GM12878 (cell line): ENCODE measurements at regions not wholly inside any gene's neighbourhood (a gene's known extent, or its start where the extent isn't known, plus 50 kb on each side); places are given as distances from the start of the nearest gene placed in this dataset.

Experiments
- ATAC-seq: fragments of 200-7000 bp; cut with Tn5 transposase; 3 replicates; pipeline ENCODE4 v1.9.1; 2020; ENCODE audit warnings: mild to moderate bottlenecking, moderate library complexity
- BruUV-seq: library from RNA; stranded (reverse); fragments of 400-500 nt; replicated peaks from 2 replicates; lab custom pipeline; 2021; lab: Mats Ljungman, UMichigan
- CTCF ChIA-PET: fragments of 300-600 bp; sonication (Branson Sonifier 250); formaldehyde crosslinking; extraction: SDS; loops from one replicate; lab custom pipeline; 2021; ENCODE audit warnings: inconsistent platforms; lab: Yijun Ruan, JAX
- POLR2A ChIA-PET: fragments of 350-600 bp; formaldehyde crosslinking; extraction: SDS; loops from one replicate; lab custom pipeline; 2021; ENCODE audit warnings: inconsistent platforms; lab: Charles Lee
- RAD21 ChIA-PET: fragments of 300-600 bp; sonication (Branson Sonifier 250); formaldehyde crosslinking; loops from one replicate; lab custom pipeline; 2023; ENCODE audit warnings: antibody characterized with exemption; ENCODE audit not compliant: unreplicated experiment; lab: Charles Lee
- SMC1A ChIA-PET: fragments of 300-600 bp; sonication (Branson Sonifier 250); formaldehyde crosslinking; loops from one replicate; lab custom pipeline; 2023; ENCODE audit not compliant: unreplicated experiment, uncharacterized antibody; lab: Charles Lee
- DNase-seq: peaks from one replicate; pipeline ENCODE4 v3.0.0-alpha.2; 2011; ENCODE audit warnings: low read depth, low spot score
- FAIRE-seq: peaks from 3 replicates; lab custom pipeline; 2011; peaks lifted over from hg19 to GRCh38; lab: Jason Lieb, UNC
- H2AFZ ChIP-seq: 2 replicates; pipeline ENCODE4 v1.6.0; 2011; ENCODE audit warnings: low read depth, low read length, control low read depth; ENCODE audit not compliant: control insufficient read depth
- H3K27ac ChIP-seq: 2 replicates; pipeline ENCODE4 v1.5.1; 2011; ENCODE audit warnings: control low read depth; ENCODE audit not compliant: control insufficient read depth, insufficient read depth
- H3K27me3 ChIP-seq, 2 experiments: replicated peaks in 1 of 2; 2 replicates each; pipeline versions ENCODE4 v1.6.0 to v1.6.1; 2011; ENCODE audit warnings: low read length in 1 of 2; ENCODE audit not compliant: control insufficient read depth in 2 of 2, insufficient read depth in 2 of 2
- H3K36me3 ChIP-seq, 2 experiments: 2 replicates each; pipeline ENCODE4 v1.5.1; 2011; ENCODE audit warnings: low read length in 1 of 2; ENCODE audit not compliant: control insufficient read depth in 2 of 2, insufficient read depth in 2 of 2
- H3K4me1 ChIP-seq: 2 replicates; pipeline ENCODE4 v1.6.1; 2011; ENCODE audit warnings: mild to moderate bottlenecking, low read length, moderate library complexity, mixed read lengths; ENCODE audit not compliant: control insufficient read depth, insufficient read depth
- H3K4me2 ChIP-seq: 2 replicates; pipeline ENCODE4 v1.6.0; 2011; ENCODE audit warnings: control low read depth; ENCODE audit not compliant: control insufficient read depth, insufficient read depth
- H3K4me3 ChIP-seq: fragments of 200-600 bp; sonication (generic); 2 replicates; pipeline ENCODE4 v1.5.1; 2016
- H3K79me2 ChIP-seq: 2 replicates; pipeline ENCODE4 v1.6.0; 2011; ENCODE audit warnings: low read length; ENCODE audit not compliant: control insufficient read depth, insufficient read depth
- H3K9ac ChIP-seq: 2 replicates; pipeline ENCODE4 v1.8.0; 2011; ENCODE audit warnings: low read length, control low read depth, mixed read lengths; ENCODE audit not compliant: control insufficient read depth, insufficient read depth
- H3K9me3 ChIP-seq: replicated peaks from 3 replicates; pipeline ENCODE4 v1.5.1; 2011; ENCODE audit warnings: mild to moderate bottlenecking, low read length; ENCODE audit not compliant: control insufficient read depth, insufficient read depth
- H4K20me1 ChIP-seq: 2 replicates; pipeline ENCODE4 v1.6.0; 2011; ENCODE audit not compliant: control insufficient read depth, insufficient read depth
- ASH2L ChIP-seq: fragments of 300-600, 200-600 bp; sonication (generic); IDR thresholded peaks from 2 replicates; pipeline ENCODE4 v1.6.1; 2017; ENCODE audit warnings: low read depth, mild to moderate bottlenecking, borderline replicate concordance
- POLR2AphosphoS2 ChIP-seq: IDR thresholded peaks from 2 replicates; pipeline ENCODE4 v1.6.1; 2011; ENCODE audit warnings: low read depth, mild to moderate bottlenecking, low read length, improper control_type of control experiment, moderate library complexity
- POLR2AphosphoS5 ChIP-seq: IDR thresholded peaks from 2 replicates; pipeline ENCODE4 v1.6.1; 2011; ENCODE audit warnings: mild to moderate bottlenecking, low read length, inconsistent platforms
- RAD21 ChIP-seq: IDR thresholded peaks from 2 replicates; pipeline ENCODE4 v1.6.1; 2011; ENCODE audit warnings: mild to moderate bottlenecking, low read depth, low read length, moderate library complexity; ENCODE audit not compliant: insufficient read depth
- SKIL ChIP-seq: fragments of 450-650 bp; IDR thresholded peaks from 2 replicates; pipeline ENCODE4 v1.6.1; 2017; ENCODE audit warnings: mild to moderate bottlenecking, low read depth, inconsistent platforms; ENCODE audit not compliant: poor library complexity, severe bottlenecking
- SUZ12 ChIP-seq: fragments of 200-600 bp; sonication (generic); IDR thresholded peaks from one replicate; pipeline ENCODE4 v1.6.1; 2018; ENCODE audit warnings: antibody characterized with exemption, mild to moderate bottlenecking; ENCODE audit not compliant: unreplicated experiment
- ZNF207 ChIP-seq: fragments of 450-650 bp; IDR thresholded peaks from 2 replicates; pipeline ENCODE4 v1.6.1; 2014; ENCODE audit warnings: antibody characterized with exemption, mild to moderate bottlenecking, borderline replicate concordance
- WGBS: methylation state at CpG from one replicate; pipeline ENCODE4 v1.1.6; 2016; ENCODE audit warnings: low lambda C conversion rate; ENCODE audit not compliant: insufficient replicate concordance, insufficient coverage; ENCODE audit errors: missing lambda C conversion rate; 5-methylcytosine and 5-hydroxymethylcytosine counted together
- in situ Hi-C: fragments of 300-500 bp; cut with MboI; formaldehyde crosslinking; loops from 9 replicates; pipeline ENCODE4 v1.14.3; 2018; ENCODE audit warnings: mixed read lengths
- intact Hi-C: fragments of 100-400 bp; cut with micrococcal nuclease; formaldehyde crosslinking; loops from one replicate; pipeline ENCODE4 v1.14.2; 2022; ENCODE audit not compliant: unreplicated experiment

GRCh38 chr17:79382313-79382712 is 228.5 kb downstream of the RBFOX3 start:
- no TSS peak for BruUV-seq

More at GRCh38 chr17:79382313-79382712, 228.5 kb downstream of the RBFOX3 start:
- 42% methylated on average over 9 of the region's 9 CpGs for WGBS
- H3K9ac ChIP-seq, result no peak overlapping the region
- POLR2A ChIA-PET, result no interaction called here
- CTCF ChIA-PET, result no interaction called here
- H3K27me3 ChIP-seq, result peaks cover 3 to 6% of the 10 kb centered on the region in 2 experiments
- H3K9me3 ChIP-seq, result no peaks in the 10 kb centered on the region
- no peaks in the 10 kb centered on the region for H4K20me1 ChIP-seq
- no peak overlapping the region for H3K4me2 ChIP-seq
- TF ChIP-seq ZNF207 (no peak), POLR2AphosphoS2 (no peak), ASH2L (no peak), SKIL (no peak), RAD21 (no peak), SUZ12 (no peak), POLR2AphosphoS5 (no peak)
- no peaks in the 10 kb centered on the region for H3K36me3 ChIP-seq
- ATAC-seq, result no peak
- no peak for DNase-seq
- intact Hi-C loops (no loop called here), in situ Hi-C loops (no loop called here)
- no peaks in the 10 kb centered on the region for H3K79me2 ChIP-seq
- H3K4me3 ChIP-seq, result no peak overlapping the region
- H3K4me1 ChIP-seq, result no peaks in the 10 kb centered on the region
- H3K27ac ChIP-seq, result no peak overlapping the region
- RAD21 ChIA-PET, result no interaction called here
- no peak for FAIRE-seq
- H2AFZ ChIP-seq, result no peak overlapping the region
- SMC1A ChIA-PET, result no interaction called here
